Bronchial epithelial cell (primary cell): ENCODE measurements at regions not wholly inside any gene's neighbourhood (a gene's known extent, or its start where the extent isn't known, plus 50 kb on each side); places are given as distances from the start of the nearest gene placed in this dataset.

ENCODE experiments used
- DNase-seq: peaks from one replicate; pipeline ENCODE4 v3.0.0-alpha.2; 2010; ENCODE audit warnings: low read depth
- FAIRE-seq: peaks from 2 replicates; lab custom pipeline; 2011; peaks lifted over from hg19 to GRCh38; lab: Jason Lieb, UNC
- H3K27me3 ChIP-seq: 2 replicates; pipeline ENCODE4 v1.5.1; 2011; ENCODE audit warnings: low read length; ENCODE audit not compliant: control insufficient read depth, insufficient read depth
- H3K36me3 ChIP-seq: 2 replicates; pipeline ENCODE4 v1.5.1; 2011; ENCODE audit warnings: low read length; ENCODE audit not compliant: control insufficient read depth, insufficient read depth
- H3K4me3 ChIP-seq: 2 replicates; pipeline ENCODE4 v1.5.1; 2011; ENCODE audit warnings: mild to moderate bottlenecking, low read depth, low read length, control low read depth
- TF ChIP-seq, protein P1 (sequence below): IDR thresholded peaks from 2 replicates; pipeline ENCODE4 v1.5.1; 2011; ENCODE audit warnings: mild to moderate bottlenecking, moderate library complexity, low read length, control low read depth, inconsistent platforms; ENCODE audit not compliant: insufficient read depth, severe bottlenecking

DNA sequence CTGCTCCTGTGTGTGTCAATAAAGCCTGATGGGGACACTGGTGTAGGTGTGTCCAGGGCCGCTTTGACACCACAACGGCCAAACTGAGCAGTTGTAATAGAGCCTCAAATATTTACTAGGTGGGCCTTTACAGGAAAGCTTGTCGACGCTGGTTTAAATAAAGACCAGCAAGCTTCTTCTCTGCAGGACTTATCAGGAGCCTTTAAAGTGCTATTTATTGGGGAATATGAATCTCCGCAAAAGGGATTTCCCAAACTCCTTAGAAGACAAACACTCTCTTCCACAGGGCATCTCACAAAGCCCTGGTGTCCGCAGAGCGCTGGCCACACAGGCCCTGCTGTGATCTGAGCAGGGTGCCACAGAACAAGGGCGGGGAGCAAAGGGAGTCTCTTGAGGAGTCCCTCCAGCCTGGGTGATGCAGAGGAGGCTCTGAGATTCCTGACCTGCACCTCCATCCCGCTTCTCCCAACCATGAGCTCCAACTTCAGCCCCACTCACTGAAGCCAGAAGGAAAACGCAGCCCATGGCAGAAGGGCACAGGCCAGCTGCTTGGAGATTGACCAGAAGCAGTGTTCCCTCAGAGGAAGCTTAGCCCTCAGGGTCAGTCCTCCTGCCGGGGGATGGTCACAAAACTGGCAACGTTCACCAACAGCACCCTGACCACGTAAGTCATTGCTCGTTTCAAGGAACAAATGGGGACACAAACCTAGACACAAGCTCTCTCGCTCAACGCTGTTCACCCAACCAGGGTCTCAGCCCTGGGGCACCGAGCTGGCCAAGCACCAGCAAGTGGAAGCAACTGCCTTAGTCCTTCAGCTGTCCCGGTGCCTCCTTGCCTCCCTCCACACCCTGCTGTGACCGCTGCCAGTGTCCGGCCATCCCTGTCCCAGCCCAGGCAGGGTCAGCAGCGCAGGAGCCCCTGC is 129.5 kb downstream of the OAT start:
- no peaks in the 10 kb centered on the region for H3K36me3 ChIP-seq
- peaks cover 4% of the 10 kb centered on the region for H3K27me3 ChIP-seq
- no peak overlapping the region for H3K4me3 ChIP-seq
- no peak for DNase-seq
- TF ChIP-seq, protein P1, sequence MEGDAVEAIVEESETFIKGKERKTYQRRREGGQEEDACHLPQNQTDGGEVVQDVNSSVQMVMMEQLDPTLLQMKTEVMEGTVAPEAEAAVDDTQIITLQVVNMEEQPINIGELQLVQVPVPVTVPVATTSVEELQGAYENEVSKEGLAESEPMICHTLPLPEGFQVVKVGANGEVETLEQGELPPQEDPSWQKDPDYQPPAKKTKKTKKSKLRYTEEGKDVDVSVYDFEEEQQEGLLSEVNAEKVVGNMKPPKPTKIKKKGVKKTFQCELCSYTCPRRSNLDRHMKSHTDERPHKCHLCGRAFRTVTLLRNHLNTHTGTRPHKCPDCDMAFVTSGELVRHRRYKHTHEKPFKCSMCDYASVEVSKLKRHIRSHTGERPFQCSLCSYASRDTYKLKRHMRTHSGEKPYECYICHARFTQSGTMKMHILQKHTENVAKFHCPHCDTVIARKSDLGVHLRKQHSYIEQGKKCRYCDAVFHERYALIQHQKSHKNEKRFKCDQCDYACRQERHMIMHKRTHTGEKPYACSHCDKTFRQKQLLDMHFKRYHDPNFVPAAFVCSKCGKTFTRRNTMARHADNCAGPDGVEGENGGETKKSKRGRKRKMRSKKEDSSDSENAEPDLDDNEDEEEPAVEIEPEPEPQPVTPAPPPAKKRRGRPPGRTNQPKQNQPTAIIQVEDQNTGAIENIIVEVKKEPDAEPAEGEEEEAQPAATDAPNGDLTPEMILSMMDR = no peak
- no peak for FAIRE-seq

DNA sequence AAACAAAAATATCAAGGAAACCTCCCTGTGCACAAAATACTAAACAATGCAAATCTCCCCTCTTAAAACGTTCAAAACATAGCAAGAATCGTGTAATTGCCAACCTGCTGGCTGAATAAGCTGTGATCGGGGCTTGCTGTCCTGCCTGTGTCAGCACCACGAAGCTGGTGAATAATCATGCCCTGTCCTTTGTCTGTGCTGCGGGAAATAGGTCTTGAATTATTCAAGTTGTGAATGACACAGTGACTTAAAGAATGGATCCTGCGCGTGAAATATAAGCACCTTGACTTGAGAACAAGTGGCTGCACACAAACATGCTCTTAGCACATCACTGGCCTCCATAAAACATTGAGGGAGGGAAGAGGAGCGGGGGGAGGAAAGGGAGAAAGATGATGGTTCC is 130.2 kb downstream of the OAT start:
- no peak for DNase-seq
- FAIRE-seq = no peak
- TF ChIP-seq, protein P1 = no peak

DNA sequence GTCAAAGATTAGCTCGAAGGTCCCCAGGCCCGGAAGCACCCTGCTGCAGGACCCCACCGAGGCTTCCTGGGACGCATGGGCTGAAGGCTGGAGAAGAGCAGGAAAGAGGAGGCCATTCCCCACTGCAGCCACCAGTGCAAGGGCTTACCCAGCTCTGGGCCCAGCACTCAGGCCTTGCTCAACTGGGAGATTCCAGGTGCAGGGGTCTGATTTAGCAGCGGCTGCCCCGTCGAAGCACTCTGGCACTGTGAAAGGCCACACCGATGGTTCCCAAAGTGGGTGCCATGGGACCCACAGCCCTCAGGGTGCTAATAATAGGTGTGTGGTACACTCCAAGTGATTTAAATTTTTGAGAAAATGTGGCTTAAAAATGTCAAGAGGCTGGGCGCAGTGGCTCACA is 130.9 kb downstream of the OAT start:
- Histone ChIP-seq H3K27me3 (peaks cover 3% of the 10 kb centered on the region), H3K4me3 (no peak overlapping the region), H3K36me3 (no peaks in the 10 kb centered on the region)
- DNase-seq (no peak), FAIRE-seq (no peak)
- TF ChIP-seq, protein P1 = no peak

More for the DNA sequence above, 130.2 kb downstream of the OAT start:
- no peak overlapping the region for H3K4me3 ChIP-seq
- H3K36me3 ChIP-seq = no peaks in the 10 kb centered on the region
- H3K27me3 ChIP-seq = peaks cover 4% of the 10 kb centered on the region

DNA sequence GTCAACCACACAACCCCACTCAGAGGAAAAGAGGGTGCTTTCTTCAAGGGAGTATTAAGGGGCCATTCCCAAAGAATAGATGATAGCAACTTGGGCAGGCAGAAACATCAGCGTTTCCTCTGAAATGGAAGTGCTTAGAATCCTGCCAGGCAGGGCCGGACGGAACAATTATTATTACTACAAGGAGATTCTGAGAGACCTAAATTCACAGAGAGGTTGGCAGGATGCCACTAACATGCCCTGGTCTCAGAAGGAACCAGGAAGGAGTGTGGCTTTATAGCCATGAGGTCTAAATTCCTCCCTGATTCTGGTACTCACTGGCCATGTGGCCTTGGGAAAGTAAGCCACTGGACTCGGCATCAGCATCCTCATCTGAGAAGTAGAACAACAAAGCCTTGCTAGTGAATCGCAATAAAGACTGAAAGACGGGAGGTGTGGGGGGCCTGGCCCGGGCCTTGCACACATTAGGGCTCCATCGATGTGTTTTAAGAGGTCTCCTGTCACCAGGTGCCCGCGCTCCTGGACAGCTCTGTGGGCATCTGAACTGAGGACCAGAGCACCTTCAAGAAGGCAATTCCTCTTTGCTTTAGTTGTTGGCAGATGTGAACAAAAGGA is 131.5 kb downstream of the OAT start:
- FAIRE-seq (no peak), DNase-seq (no peak)

DNA sequence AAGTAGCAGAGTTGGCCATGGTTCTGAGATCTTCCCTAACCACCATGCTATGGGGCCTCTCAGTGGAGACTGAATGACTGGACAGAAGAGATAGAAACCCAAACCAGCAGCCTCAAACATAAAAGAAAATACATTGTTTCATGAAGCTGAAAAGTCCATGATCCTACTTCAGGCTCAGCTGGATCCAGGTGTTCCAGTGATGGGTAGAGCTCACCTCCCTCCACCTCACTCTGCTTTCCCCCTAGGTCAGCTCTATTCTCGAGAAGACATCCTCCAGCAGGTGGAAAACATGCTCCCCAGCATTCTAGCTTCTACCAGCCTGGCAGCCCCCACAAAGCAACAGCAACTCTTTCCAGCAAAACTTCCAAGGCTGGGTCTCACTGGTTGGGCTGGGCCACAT is 132.1 kb downstream of the OAT start:
- Histone ChIP-seq H3K27me3 (peaks cover 2% of the 10 kb centered on the region), H3K4me3 (no peak overlapping the region), H3K36me3 (no peaks in the 10 kb centered on the region)
- FAIRE-seq = no peak
- no peak for DNase-seq
- TF ChIP-seq, protein P1 = no peak

More for the DNA sequence above, 131.5 kb downstream of the OAT start:
- Histone ChIP-seq H3K36me3 (no peaks in the 10 kb centered on the region), H3K4me3 (no peak overlapping the region), H3K27me3 (peaks cover 2% of the 10 kb centered on the region)
- TF ChIP-seq, protein P1 = no peak
